PC-3 (cell line): ENCODE measurements at regions not wholly inside any gene's neighbourhood (a gene's known extent, or its start where the extent isn't known, plus 50 kb on each side); places are given as distances from the start of the nearest gene placed in this dataset.

Experiments
- ATAC-seq: fragments of 200-7000 bp; cut with Tn5 transposase; 2 replicates; pipeline ENCODE4 v1.9.1; 2020; ENCODE audit warnings: mild to moderate bottlenecking, moderate library complexity
- BruUV-seq: library from RNA; stranded (reverse); fragments of 400-500 nt; replicated peaks from 2 replicates; lab custom pipeline; 2021; lab: Mats Ljungman, UMichigan
- CTCF ChIA-PET: fragments of 300-600 bp; sonication (Branson Sonifier 250); formaldehyde crosslinking; loops from one replicate; lab custom pipeline; 2022; ENCODE audit warnings: antibody characterized with exemption; lab: Charles Lee
- POLR2A ChIA-PET: fragments of 300-600 bp; sonication (Branson Sonifier 250); formaldehyde crosslinking; loops from one replicate; lab custom pipeline; 2022; ENCODE audit warnings: antibody characterized with exemption; ENCODE audit not compliant: unreplicated experiment; lab: Charles Lee
- DNase-seq: peaks from one replicate; pipeline ENCODE4 v3.0.0-alpha.2; 2015
- H2AFZ ChIP-seq: fragments of 300-600 bp; sonication (generic); 2 replicates; pipeline ENCODE4 v1.6.0; 2016; ENCODE audit warnings: antibody characterized with exemption, low read length
- H3F3A ChIP-seq: fragments of 300-600 bp; sonication (generic); one replicate; pipeline ENCODE4 v1.6.0; 2017; ENCODE audit warnings: antibody characterized with exemption, low read length, control low read depth, mild to moderate bottlenecking; ENCODE audit not compliant: unreplicated experiment
- H3K27ac ChIP-seq: fragments of 300-600 bp; sonication (generic); 2 replicates; pipeline ENCODE4 v1.5.1; 2016; ENCODE audit warnings: mild to moderate bottlenecking, low read length
- H3K27me3 ChIP-seq: fragments of 300-600 bp; sonication (generic); 2 replicates; pipeline ENCODE4 v1.6.1; 2016; ENCODE audit warnings: low read length, mixed read lengths
- H3K36me3 ChIP-seq: fragments of 300-600 bp; sonication (generic); 2 replicates; pipeline ENCODE4 v1.6.1; 2016; ENCODE audit warnings: low read depth, mixed run types, low read length, mixed read lengths
- H3K4me1 ChIP-seq: fragments of 300-600 bp; sonication (generic); 2 replicates; pipeline ENCODE4 v1.5.1; 2016; ENCODE audit warnings: low read length; ENCODE audit not compliant: insufficient read depth
- H3K4me2 ChIP-seq: fragments of 300-600 bp; sonication (generic); 2 replicates; pipeline ENCODE4 v1.6.0; 2016; ENCODE audit warnings: low read length
- H3K4me3 ChIP-seq: fragments of 300-600 bp; sonication (generic); 2 replicates; pipeline ENCODE4 v1.5.1; 2016; ENCODE audit warnings: mild to moderate bottlenecking, low read length, mixed read lengths
- H3K79me2 ChIP-seq: fragments of 300-600 bp; sonication (generic); 2 replicates; pipeline ENCODE4 v1.6.1; 2017; ENCODE audit warnings: low read length, mixed read lengths
- H3K9ac ChIP-seq: fragments of 300-600 bp; sonication (generic); 2 replicates; pipeline ENCODE4 v1.6.0; 2016; ENCODE audit warnings: mild to moderate bottlenecking, low read length
- H3K9me2 ChIP-seq: fragments of 300-600 bp; sonication (generic); replicated peaks from 2 replicates; pipeline ENCODE4 v1.6.1; 2016; ENCODE audit warnings: mixed run types, low read length, mixed read lengths
- H3K9me3 ChIP-seq: fragments of 300-600 bp; sonication (generic); 2 replicates; pipeline ENCODE4 v1.6.1; 2016; ENCODE audit warnings: low read length, mixed read lengths
- H4K20me1 ChIP-seq: fragments of 300-600 bp; sonication (generic); 2 replicates; pipeline ENCODE4 v1.6.1; 2016; ENCODE audit warnings: low read length, mixed read lengths
- CTCF ChIP-seq: fragments of 300-600 bp; sonication (generic); conservative IDR thresholded peaks from 2 replicates; pipeline ENCODE4 v1.5.1; 2017; ENCODE audit warnings: antibody characterized with exemption, low read depth, mild to moderate bottlenecking, low read length
- EZH2 ChIP-seq: fragments of 300-600 bp; sonication (generic); IDR thresholded peaks from one replicate; pipeline ENCODE4 v1.6.1; 2017; ENCODE audit warnings: antibody characterized with exemption, mild to moderate bottlenecking, low read length; ENCODE audit not compliant: unreplicated experiment
- EZH2phosphoT487 ChIP-seq: fragments of 300-600 bp; sonication (generic); IDR thresholded peaks from 2 replicates; pipeline ENCODE4 v1.6.1; 2018; ENCODE audit warnings: mild to moderate bottlenecking, antibody characterized with exemption, low read length, borderline replicate concordance
- intact Hi-C: fragments of 100-400 bp; cut with micrococcal nuclease; formaldehyde crosslinking; loops from 2 replicates; pipeline ENCODE4 v1.9.0; 2023

GRCh38 chr3:20700714-20701113, 514.7 kb upstream of the SGO1 start:
- no peak overlapping the region for H2AFZ ChIP-seq
- H3K27me3 ChIP-seq = no peaks in the 10 kb centered on the region
- DNase-seq (no peak), ATAC-seq (no peak)
- H3K4me3 ChIP-seq = no peak overlapping the region
- no peaks in the 10 kb centered on the region for H4K20me1 ChIP-seq
- no peak overlapping the region for H3K27ac ChIP-seq
- TF ChIP-seq EZH2 = no peak
- no peak for TF ChIP-seq EZH2phosphoT487
- TF ChIP-seq CTCF = no peak
- H3K79me2 ChIP-seq = no peaks in the 10 kb centered on the region
- intact Hi-C loops = no loop called here
- no peak overlapping the region for H3K9ac ChIP-seq
- no peak overlapping the region for H3K4me2 ChIP-seq
- no peaks in the 10 kb centered on the region for H3K36me3 ChIP-seq
- ChIA-PET CTCF (no interaction called here), POLR2A (no interaction called here)
- H3K9me3 ChIP-seq = 0 out of 2 replicates have a peak, but pooled peaks cover 3% of the 10 kb centered on the region
- no peaks in the 10 kb centered on the region for H3K4me1 ChIP-seq
- no TSS peak for BruUV-seq
- no peaks in the 10 kb centered on the region for H3F3A ChIP-seq
- H3K9me2 ChIP-seq = no peaks in the 10 kb centered on the region

- ChIA-PET POLR2A (no interaction called here), CTCF (no interaction called here)
These were observed 512.9 kb upstream of the SGO1 start for GRCh38 chr3:20698896-20699295.

More at GRCh38 chr3:20698896-20699295, 512.9 kb upstream of the SGO1 start:
- Histone ChIP-seq H3K9me3 (0 out of 2 replicates have a peak, but pooled peaks cover 3% of the 10 kb centered on the region), H3K27me3 (no peaks in the 10 kb centered on the region), H3K4me2 (no peak overlapping the region), H3K9ac (no peak overlapping the region), H3K4me3 (no peak overlapping the region), H3K9me2 (no peaks in the 10 kb centered on the region), H3K27ac (no peak overlapping the region), H3K4me1 (no peaks in the 10 kb centered on the region), H3K79me2 (no peaks in the 10 kb centered on the region), H2AFZ (no peak overlapping the region), H3K36me3 (no peaks in the 10 kb centered on the region), H4K20me1 (no peaks in the 10 kb centered on the region), H3F3A (no peaks in the 10 kb centered on the region)
- TF ChIP-seq CTCF (no peak), EZH2 (no peak), EZH2phosphoT487 (no peak)
- no TSS peak for BruUV-seq
- intact Hi-C loops = no loop called here
- DNase-seq (no peak), ATAC-seq (no peak)
